ENCODE measurements at regions not wholly inside any gene's neighbourhood (a gene's known extent, or its start where the extent isn't known, plus 50 kb on each side); places are given as distances from the start of the nearest gene placed in this dataset.

- Mint-ChIP-seq H3K27ac (no peak overlapping the region), H3K4me3 (ENCODE audit: low read depth) (no peak overlapping the region), H3K9me3 (ENCODE audit: low read depth) (no peaks in the 10 kb centered on the region), H3K4me1 (ENCODE audit: low read depth) (peaks cover 2% of the 10 kb centered on the region), H3K36me3 (ENCODE audit: insufficient read depth) (no peaks in the 10 kb centered on the region), H3K27me3 (no peaks in the 10 kb centered on the region)
- no peak for DNase-seq (ENCODE audit: low spot score, unreplicated experiment)
- no peak for TF ChIP-seq CTCF (IDR thresholded peaks at IDR 0.05; ENCODE audit: unreplicated experiment)
Observed at GRCh38 chr5:89470658-89471057, 587.7 kb upstream of the MEF2C start.

GRCh38 chr5:89458332-89458656 is 575.3 kb upstream of the MEF2C start:
- Mint-ChIP-seq H3K9me3 (ENCODE audit: low read depth) (peaks cover 3% of the 10 kb centered on the region), H3K4me1 (ENCODE audit: low read depth) (peaks cover 7% of the 10 kb centered on the region), H3K36me3 (ENCODE audit: insufficient read depth) (no peaks in the 10 kb centered on the region), H3K4me3 (ENCODE audit: low read depth) (no peak overlapping the region), H3K27me3 (no peaks in the 10 kb centered on the region), H3K27ac (no peak overlapping the region)
- no peak for TF ChIP-seq CTCF (IDR thresholded peaks at IDR 0.05; ENCODE audit: unreplicated experiment)
- DNase-seq (ENCODE audit: low spot score, unreplicated experiment) = no peak

- Mint-ChIP-seq H3K9me3 (ENCODE audit: low read depth) (peaks cover 3% of the 10 kb centered on the region), H3K4me1 (ENCODE audit: low read depth) (peaks cover 7% of the 10 kb centered on the region), H3K27ac (no peak overlapping the region), H3K27me3 (no peaks in the 10 kb centered on the region), H3K4me3 (ENCODE audit: low read depth) (no peak overlapping the region), H3K36me3 (ENCODE audit: insufficient read depth) (no peaks in the 10 kb centered on the region)
- no peak for TF ChIP-seq CTCF (IDR thresholded peaks at IDR 0.05; ENCODE audit: unreplicated experiment)
- DNase-seq (ENCODE audit: low spot score, unreplicated experiment) = no peak
Observed at GRCh38 chr5:89457411-89458331, 574.7 kb upstream of the MEF2C start.

GRCh38 chr5:89452081-89452480 is 569.1 kb upstream of the MEF2C start:
- no peaks in the 10 kb centered on the region for H3K36me3 Mint-ChIP-seq (ENCODE audit: insufficient read depth)
- H3K4me3 Mint-ChIP-seq (ENCODE audit: low read depth) = no peak overlapping the region
- H3K4me1 Mint-ChIP-seq (ENCODE audit: low read depth) = peaks cover 30% of the 10 kb centered on the region
- H3K27ac Mint-ChIP-seq = no peak overlapping the region
- peaks cover 3% of the 10 kb centered on the region for H3K9me3 Mint-ChIP-seq (ENCODE audit: low read depth)
- TF ChIP-seq CTCF (IDR thresholded peaks at IDR 0.05; ENCODE audit: unreplicated experiment) = no peak
- no peak for DNase-seq (ENCODE audit: low spot score, unreplicated experiment)
- no peaks in the 10 kb centered on the region for H3K27me3 Mint-ChIP-seq

GRCh38 chr5:89451263-89451662 is 568.3 kb upstream of the MEF2C start:
- H3K27ac Mint-ChIP-seq = no peak overlapping the region
- no peak overlapping the region for H3K4me3 Mint-ChIP-seq (ENCODE audit: low read depth)
- no peaks in the 10 kb centered on the region for H3K27me3 Mint-ChIP-seq
- peaks cover 31% of the 10 kb centered on the region for H3K4me1 Mint-ChIP-seq (ENCODE audit: low read depth)
- DNase-seq (ENCODE audit: low spot score, unreplicated experiment) = no peak
- H3K36me3 Mint-ChIP-seq (ENCODE audit: insufficient read depth) = no peaks in the 10 kb centered on the region
- no peak for TF ChIP-seq CTCF (IDR thresholded peaks at IDR 0.05; ENCODE audit: unreplicated experiment)
- H3K9me3 Mint-ChIP-seq (ENCODE audit: low read depth) = peaks cover 3% of the 10 kb centered on the region
